Endodermal cell (in vitro differentiated cells): ENCODE measurements at regions not wholly inside any gene's neighbourhood (a gene's known extent, or its start where the extent isn't known, plus 50 kb on each side); places are given as distances from the start of the nearest gene placed in this dataset.

Experiments
- DNase-seq: peaks from one replicate; pipeline ENCODE4 v3.0.0-alpha.2; 2017
- H3K27ac ChIP-seq: 2 replicates; pipeline ENCODE4 v1.5.1; 2013; ENCODE audit warnings: mild to moderate bottlenecking, low read depth, low read length, moderate library complexity
- H3K27me3 ChIP-seq: 2 replicates; pipeline ENCODE4 v1.6.1; 2013; ENCODE audit warnings: mild to moderate bottlenecking, low read length, moderate library complexity; ENCODE audit not compliant: insufficient read depth, control insufficient read depth, poor library complexity, severe bottlenecking
- H3K36me3 ChIP-seq: 2 replicates; pipeline ENCODE4 v1.7.0; 2013; ENCODE audit warnings: mild to moderate bottlenecking, low read length, moderate library complexity; ENCODE audit not compliant: control insufficient read depth, insufficient read depth
- H3K4me1 ChIP-seq: one replicate; pipeline ENCODE4 v1.7.0; 2013; ENCODE audit warnings: low read length; ENCODE audit not compliant: control insufficient read depth, insufficient read depth
- H3K4me3 ChIP-seq: 2 replicates; pipeline ENCODE4 v1.5.1; 2013; ENCODE audit warnings: mild to moderate bottlenecking, low read length, moderate library complexity
- H3K9ac ChIP-seq: 2 replicates; pipeline ENCODE4 v1.6.1; 2013; ENCODE audit warnings: mild to moderate bottlenecking, low read length, moderate library complexity; ENCODE audit not compliant: poor library complexity, severe bottlenecking; ENCODE audit errors: extremely low read depth
- H3K9me3 ChIP-seq: 2 replicates; pipeline ENCODE4 v1.6.1; 2013; ENCODE audit warnings: mild to moderate bottlenecking, low read length, moderate library complexity; ENCODE audit not compliant: control insufficient read depth
- H3K27ac Mint-ChIP-seq: 2 replicates; pipeline ENCODE4 v1.8.0; 2020; ENCODE audit warnings: mixed read lengths
- H3K27me3 Mint-ChIP-seq: 2 replicates; pipeline ENCODE4 v1.8.0; 2021; ENCODE audit warnings: mild to moderate bottlenecking, mixed read lengths; ENCODE audit not compliant: insufficient read depth
- H3K36me3 Mint-ChIP-seq: 2 replicates; pipeline ENCODE4 v1.8.0; 2020; ENCODE audit warnings: low read depth, mixed read lengths
- H3K4me1 Mint-ChIP-seq: 2 replicates; pipeline ENCODE4 v1.8.0; 2020; ENCODE audit warnings: mixed read lengths
- H3K4me3 Mint-ChIP-seq: 2 replicates; pipeline ENCODE4 v1.8.0; 2020; ENCODE audit warnings: mild to moderate bottlenecking, moderate library complexity, mixed read lengths
- H3K9me3 Mint-ChIP-seq: 2 replicates; pipeline ENCODE4 v1.8.0; 2020; ENCODE audit warnings: mild to moderate bottlenecking, mixed read lengths
- CTCF ChIP-seq: fragments of 200-600 bp; sonication (generic); conservative IDR thresholded peaks from 2 replicates; pipeline ENCODE4 v1.5.0; 2021; ENCODE audit warnings: antibody characterized with exemption, mild to moderate bottlenecking
- WGBS, 2 experiments: methylation state at CpG; one replicate each; pipeline versions ENCODE4 v1.1.5 to v1.1.7; 2013; ENCODE audit warnings: missing lambda C conversion rate in 2 of 2, mixed read lengths in 1 of 2; ENCODE audit not compliant: insufficient coverage in 1 of 2, insufficient read length in 1 of 2; 5-methylcytosine and 5-hydroxymethylcytosine counted together

- peak overlapping the region; percentile 42 for H3K27ac Mint-ChIP-seq
- peaks cover 10% of the 10 kb centered on the region for H3K4me1 Mint-ChIP-seq
- no peak overlapping the region for H3K4me3 Mint-ChIP-seq
- H3K9me3 ChIP-seq, result no peaks in the 10 kb centered on the region
- H3K4me1 ChIP-seq, result peaks cover 4% of the 10 kb centered on the region
- 87 to 90% methylated on average over 2 to 11 of the region's 11 CpGs for WGBS, 2 experiments
- H3K36me3 Mint-ChIP-seq, result no peaks in the 10 kb centered on the region
- no peak overlapping the region for H3K27ac ChIP-seq
- H3K36me3 ChIP-seq, result no peaks in the 10 kb centered on the region
- peak; percentile 48 for DNase-seq
- no peak overlapping the region for H3K9ac ChIP-seq
- TF ChIP-seq CTCF, result no peak
- H3K27me3 ChIP-seq, result no peaks in the 10 kb centered on the region
- no peaks in the 10 kb centered on the region for H3K9me3 Mint-ChIP-seq
- no peaks in the 10 kb centered on the region for H3K27me3 Mint-ChIP-seq
- no peak overlapping the region for H3K4me3 ChIP-seq
These were observed 72.4 kb upstream of the YWHAQ start for GRCh38 chr2:9703085-9703678.

- no peak overlapping the region for H3K4me3 Mint-ChIP-seq
- H3K9ac ChIP-seq, result no peak overlapping the region
- DNase-seq, result peak; percentile 68
- H3K4me1 Mint-ChIP-seq, result peaks cover 10% of the 10 kb centered on the region
- 84% methylated on average over 2 of the region's 3 CpGs; no CpG with 5 or more reads in 1 of the 2 experiments for WGBS, 2 experiments
- H3K27ac Mint-ChIP-seq, result peak overlapping the region; percentile 76
- TF ChIP-seq CTCF, result peak; percentile 21
- peaks cover 4% of the 10 kb centered on the region for H3K4me1 ChIP-seq
- no peak overlapping the region for H3K4me3 ChIP-seq
- no peaks in the 10 kb centered on the region for H3K27me3 Mint-ChIP-seq
- H3K36me3 ChIP-seq, result no peaks in the 10 kb centered on the region
- H3K27me3 ChIP-seq, result no peaks in the 10 kb centered on the region
- no peaks in the 10 kb centered on the region for H3K9me3 ChIP-seq
- no peak overlapping the region for H3K27ac ChIP-seq
- H3K36me3 Mint-ChIP-seq, result no peaks in the 10 kb centered on the region
- no peaks in the 10 kb centered on the region for H3K9me3 Mint-ChIP-seq
These were observed 73.0 kb upstream of the YWHAQ start for GRCh38 chr2:9703701-9704221.

- Mint-ChIP-seq H3K9me3 (no peaks in the 10 kb centered on the region), H3K27ac (no peak overlapping the region)
These were observed 73.8 kb upstream of the YWHAQ start for GRCh38 chr2:9704600-9704999.

More at GRCh38 chr2:9704600-9704999, 73.8 kb upstream of the YWHAQ start:
- H3K36me3 ChIP-seq, result no peaks in the 10 kb centered on the region
- no peaks in the 10 kb centered on the region for H3K27me3 ChIP-seq
- H3K9ac ChIP-seq, result no peak overlapping the region
- H3K4me3 Mint-ChIP-seq, result no peak overlapping the region
- TF ChIP-seq CTCF, result no peak
- H3K27me3 Mint-ChIP-seq, result no peaks in the 10 kb centered on the region
- WGBS, 2 experiments, result 89 to 93% methylated on average over 3 of the region's 3 CpGs
- H3K27ac ChIP-seq, result no peak overlapping the region
- no peaks in the 10 kb centered on the region for H3K36me3 Mint-ChIP-seq
- peaks cover 10% of the 10 kb centered on the region for H3K4me1 Mint-ChIP-seq
- H3K9me3 ChIP-seq, result no peaks in the 10 kb centered on the region
- DNase-seq, result no peak
- peaks cover 4% of the 10 kb centered on the region for H3K4me1 ChIP-seq
- H3K4me3 ChIP-seq, result no peak overlapping the region
